HG03039 (cell line): ENCODE measurements at regions not wholly inside any gene's neighbourhood (a gene's known extent, or its start where the extent isn't known, plus 50 kb on each side); places are given as distances from the start of the nearest gene placed in this dataset.
"Not testable (repeated sequence)": the region's sequence is repeated elsewhere in the genome, so short reads cannot be mapped to it uniquely, and the experiment has no call there.

Source experiments
- ATAC-seq: cut with Tn5 transposase; IDR thresholded peaks from one replicate; pipeline ENCODE4 v1.9.1; 2021; ENCODE audit warnings: mild to moderate bottlenecking, moderate library complexity; ENCODE audit not compliant: unreplicated experiment

DNA sequence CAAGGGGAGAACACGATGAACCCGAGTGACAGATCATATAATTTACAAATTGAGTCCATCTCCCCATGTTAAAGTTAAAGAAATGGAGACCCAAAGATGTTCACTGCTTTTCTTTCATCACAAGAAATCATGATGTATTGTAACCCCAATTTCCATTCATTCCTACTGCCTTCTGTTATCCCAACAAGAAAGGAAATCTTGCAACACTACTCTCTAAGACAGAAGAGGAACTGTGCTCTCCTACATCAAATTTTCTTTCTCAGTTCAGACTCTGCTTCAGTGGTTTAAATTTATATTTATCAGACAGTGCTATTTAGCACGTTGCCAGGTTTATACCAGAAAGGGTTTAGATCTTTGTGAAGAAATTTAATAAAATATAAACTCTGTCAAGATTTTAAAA lies 83.8 kb upstream of the RASA1 start:
- no peak for ATAC-seq

DNA sequence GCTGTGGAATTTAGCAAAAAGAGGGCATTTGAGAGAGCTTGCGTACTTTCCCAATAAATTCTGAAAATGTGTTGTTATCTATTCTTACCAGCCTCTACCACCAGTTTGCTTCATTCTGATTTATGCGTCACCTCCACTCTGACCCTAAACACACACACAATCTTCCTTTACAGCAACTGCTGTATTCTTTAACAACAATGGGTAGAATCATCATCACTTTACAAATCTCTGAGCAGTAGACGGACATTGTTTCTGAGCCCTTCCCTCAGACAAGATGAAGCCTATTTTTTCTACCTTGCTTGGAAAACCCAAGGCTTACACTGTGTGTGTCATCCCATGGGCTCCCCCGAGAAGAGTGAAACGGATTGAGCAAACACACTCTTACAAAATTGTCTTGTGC lies 83.1 kb upstream of the RASA1 start:
- ATAC-seq: no peak

DNA sequence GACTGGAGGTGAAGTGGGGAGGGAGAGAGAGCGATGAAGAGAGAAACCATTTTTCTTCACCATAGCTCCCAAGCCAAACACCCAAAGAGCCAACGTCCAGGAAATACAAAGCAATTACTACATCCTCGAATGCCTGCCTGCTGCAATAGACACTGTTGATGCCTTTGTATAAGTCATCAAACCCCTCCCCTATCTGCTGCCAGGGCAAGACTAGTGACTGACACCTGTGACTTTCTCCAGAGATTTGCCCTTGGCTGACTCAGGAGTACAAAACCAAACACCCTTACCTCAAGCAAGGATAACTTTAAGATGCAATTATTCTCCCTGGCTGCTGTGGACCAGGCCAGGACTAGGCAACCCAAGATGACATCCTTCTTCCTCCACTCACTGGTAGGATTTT lies 81.8 kb upstream of the RASA1 start:
- no peak for ATAC-seq

DNA sequence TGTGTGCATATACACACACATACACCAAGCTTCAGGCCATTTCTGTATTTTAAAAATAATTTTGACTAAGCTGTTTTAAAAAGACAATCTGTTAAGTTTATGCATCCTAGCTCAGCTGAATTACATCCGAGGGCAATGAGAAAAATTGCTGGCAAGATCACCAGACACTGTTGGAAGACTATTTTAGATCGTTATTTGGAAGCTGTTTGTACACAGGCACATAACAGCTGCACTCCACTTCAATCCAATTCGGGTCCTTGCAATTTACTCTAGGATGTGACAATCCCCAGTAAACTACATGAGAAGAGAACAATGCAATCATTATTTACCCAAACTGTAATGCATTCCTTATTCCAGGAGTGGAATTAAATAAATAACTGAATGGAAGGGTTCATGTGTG lies 79.3 kb upstream of the RASA1 start:
- no peak for ATAC-seq

DNA sequence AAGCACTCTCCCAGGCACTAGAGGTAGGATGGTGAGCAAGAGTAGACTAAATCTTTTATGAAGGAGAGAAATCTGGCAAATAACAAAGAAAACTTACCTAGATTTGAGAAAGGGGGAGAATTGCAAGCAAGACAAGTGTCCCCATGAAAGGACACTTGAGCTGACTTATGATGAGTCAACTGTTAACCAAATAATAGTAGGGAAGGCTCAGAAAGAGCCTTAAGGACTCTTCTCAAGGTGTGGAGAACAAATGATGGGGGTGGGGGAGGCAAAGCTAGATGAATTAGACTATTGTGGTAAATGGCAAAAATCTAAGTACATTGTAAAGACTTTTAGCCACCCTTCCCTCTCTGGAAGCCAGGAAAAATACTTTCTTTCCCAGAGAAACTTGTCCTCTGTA lies 77.6 kb upstream of the RASA1 start:
- no peak for ATAC-seq

DNA sequence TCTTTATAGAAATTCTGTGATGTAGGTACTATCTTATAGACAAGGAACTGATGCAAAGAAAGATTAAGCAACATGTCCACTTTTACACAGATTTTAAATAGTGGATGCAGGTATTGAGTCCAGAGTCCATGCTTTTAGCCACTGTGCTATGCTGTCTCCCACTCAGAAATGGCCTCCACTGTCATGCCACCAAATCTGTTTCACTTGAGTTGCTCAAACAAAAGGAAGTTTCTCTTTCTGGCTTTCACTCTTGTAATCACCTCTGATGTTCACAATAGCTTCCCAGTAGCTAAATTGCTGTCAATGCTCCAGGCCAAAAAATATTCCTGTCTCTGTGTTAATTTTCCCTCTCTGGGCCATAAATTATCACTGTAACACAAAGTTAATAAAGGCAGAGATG lies 77.0 kb upstream of the RASA1 start:
- peak; percentile 55 for ATAC-seq

DNA sequence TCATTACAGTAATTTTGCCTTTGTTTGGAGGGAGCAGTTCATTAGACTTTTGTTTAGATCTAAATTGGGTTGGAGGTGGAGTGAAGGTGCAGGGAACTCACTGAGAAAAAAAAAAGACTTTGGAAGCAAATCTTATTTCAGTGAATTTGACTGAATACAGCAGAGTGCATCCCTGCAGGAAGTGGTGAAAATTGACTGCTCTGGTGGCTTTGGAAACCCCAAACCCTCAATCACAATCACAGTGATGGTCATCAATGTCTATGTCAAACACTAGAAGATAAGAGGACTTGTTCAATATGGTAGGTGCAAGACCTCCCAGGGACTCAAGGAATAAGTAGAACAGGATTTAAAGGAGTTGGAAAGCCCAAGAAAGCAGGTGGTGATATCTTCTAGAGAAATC lies 76.0 kb upstream of the RASA1 start:
- ATAC-seq: no peak

DNA sequence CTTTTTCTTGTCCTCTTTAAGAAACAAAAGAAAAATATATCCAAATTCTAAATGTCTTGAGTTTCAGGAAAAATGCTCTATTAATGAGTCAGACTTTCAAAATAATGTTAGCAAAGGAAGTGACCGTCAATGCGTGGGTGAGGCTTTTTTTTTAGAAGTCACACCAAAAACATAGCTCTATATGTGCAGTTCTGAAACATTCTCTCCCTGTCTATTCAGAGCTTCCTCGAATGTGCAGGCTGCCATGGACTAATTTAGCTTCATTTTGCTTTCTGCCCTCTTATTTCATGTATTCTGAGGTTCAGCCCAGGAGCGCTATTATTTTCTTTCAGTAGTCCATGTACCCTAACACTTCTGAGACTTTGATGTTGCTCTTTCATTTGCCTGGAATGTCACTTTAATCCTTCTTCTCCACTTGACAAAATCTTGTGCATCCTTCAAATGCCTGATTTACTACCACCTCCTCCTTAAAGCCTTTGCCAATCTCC lies 72.5 kb upstream of the RASA1 start:
- ATAC-seq: peak; percentile 63

DNA sequence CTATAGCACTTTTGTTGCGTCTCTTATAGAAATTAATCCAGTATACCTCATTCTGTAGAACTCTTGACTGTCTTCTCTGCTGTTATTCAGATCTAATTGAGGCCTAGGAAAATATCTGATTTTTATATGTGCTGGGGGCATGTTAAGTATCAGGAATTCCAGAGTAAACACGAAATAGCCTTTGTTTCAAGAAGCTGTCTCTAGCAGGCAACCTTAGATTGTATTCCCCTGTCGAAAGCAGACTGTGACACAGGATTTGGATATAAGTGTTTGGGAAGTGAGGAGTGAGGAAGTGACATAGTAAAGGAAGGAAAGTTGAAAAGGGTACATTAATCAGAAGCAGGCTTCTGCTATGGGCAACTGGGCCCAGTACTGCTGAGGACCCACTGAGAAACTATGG lies 72.1 kb upstream of the RASA1 start:
- no peak for ATAC-seq

DNA sequence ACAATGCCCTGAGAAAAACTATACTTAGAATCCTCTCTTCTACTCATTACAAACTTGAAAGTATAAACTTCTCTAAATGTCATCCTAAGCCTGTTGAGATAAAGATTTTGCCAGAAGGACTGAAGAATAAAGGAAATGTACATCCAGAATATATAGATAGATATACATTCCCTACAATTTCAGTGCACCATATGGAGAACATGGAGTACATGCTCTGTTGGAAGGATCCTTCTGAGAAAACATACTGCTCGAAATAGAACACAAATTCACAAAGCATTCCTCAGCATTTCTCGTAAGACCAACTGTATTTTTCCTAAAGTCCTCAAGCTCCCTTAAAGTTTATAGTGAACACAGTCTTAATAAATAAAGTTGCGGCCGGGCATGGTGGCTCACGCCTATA lies 69.7 kb upstream of the RASA1 start:
- no peak for ATAC-seq

DNA sequence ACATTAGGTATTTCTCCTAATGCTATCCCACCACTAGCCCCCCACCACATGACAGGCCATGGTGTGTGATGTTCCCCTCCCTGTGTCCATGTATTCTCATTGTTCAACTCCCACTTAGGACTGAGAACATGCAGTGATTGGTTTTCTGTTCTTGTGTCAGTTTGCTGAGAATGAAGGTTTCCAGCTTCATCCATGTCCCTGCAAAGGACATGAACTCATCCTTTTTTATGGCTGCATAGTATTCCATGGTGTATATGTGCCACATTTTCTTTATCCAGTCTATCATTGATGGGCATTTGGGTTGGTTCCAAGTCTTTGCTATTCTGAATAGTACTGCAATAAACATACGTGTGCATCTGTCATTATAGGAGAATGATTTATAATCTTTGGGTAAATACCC lies 68.4 kb upstream of the RASA1 start:
- ATAC-seq: not testable (repeated sequence)

DNA sequence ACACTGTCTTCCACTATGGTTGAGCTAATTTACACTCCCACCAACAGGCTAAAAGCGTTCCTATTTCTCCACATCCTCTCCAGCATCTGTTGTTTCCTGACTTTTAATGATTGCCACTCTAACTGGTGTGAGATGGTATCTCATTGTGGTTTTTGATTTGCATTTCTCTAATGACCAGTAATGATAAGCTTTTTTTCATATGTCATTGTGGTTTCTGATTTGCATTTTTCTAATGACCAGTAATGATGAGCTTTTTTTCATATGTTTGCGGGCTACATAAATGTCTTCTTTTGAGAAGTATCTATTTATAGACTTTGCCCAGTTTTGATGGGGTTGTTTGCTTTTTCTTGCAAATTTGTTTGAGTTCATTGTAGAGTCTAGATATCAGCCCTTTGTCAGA lies 68.0 kb upstream of the RASA1 start:
- not testable (repeated sequence) for ATAC-seq

DNA sequence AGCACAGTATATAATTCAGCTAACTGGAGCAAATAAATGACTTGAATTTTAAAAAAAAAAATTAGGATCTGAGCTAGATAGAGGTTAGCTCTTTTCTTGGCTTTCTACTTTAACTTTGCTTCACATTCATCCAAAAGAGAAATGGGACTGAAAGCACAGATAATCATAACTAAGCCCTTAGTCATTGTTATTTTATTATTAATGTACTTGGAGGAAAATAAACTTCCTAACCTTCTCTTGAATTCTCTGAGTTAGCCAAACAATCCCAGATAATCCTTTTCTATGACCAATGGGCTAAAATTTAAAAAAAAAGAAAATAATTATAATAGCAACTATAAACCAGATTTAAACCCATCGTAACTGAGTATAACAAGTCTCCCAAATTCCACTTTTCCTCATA lies 57.6 kb upstream of the RASA1 start:
- ATAC-seq: no peak

DNA sequence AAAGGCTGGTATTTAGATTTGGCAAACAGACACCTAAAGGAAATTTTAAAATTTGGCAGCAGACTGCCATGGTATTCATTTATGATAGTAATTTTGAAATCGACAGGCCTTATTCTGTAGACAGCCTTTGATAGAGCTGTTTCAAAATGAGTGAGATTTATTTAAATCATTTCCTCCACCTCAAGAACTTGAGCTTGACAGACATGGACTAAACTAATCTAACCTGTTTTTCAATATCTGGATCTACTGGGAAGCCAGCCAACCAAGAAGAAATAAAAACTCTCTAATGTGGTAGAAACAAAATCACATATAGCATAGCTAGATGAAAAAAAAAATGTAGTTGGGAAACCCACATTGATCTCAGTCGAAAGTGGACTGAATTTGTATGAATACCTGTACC lies 56.9 kb upstream of the RASA1 start:
- ATAC-seq: no peak

DNA sequence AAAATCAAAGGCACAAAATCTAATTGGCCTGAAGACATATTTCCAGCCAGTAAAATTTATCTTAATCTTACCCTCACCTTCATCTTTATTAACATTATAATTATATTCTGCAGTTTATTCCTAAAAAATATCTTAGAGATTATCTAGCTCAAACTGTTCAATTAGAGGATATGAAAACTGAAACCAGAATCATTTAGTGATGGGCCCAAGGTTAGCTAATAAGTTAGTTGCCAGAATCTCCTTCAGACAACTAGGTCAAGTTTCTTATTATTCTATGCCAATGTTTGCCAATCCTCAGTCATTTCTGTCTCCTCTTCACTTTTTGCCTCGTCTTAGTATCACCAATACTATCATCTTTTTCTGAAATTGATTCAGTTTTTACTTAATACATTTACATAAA lies 56.0 kb upstream of the RASA1 start:
- no peak for ATAC-seq

DNA sequence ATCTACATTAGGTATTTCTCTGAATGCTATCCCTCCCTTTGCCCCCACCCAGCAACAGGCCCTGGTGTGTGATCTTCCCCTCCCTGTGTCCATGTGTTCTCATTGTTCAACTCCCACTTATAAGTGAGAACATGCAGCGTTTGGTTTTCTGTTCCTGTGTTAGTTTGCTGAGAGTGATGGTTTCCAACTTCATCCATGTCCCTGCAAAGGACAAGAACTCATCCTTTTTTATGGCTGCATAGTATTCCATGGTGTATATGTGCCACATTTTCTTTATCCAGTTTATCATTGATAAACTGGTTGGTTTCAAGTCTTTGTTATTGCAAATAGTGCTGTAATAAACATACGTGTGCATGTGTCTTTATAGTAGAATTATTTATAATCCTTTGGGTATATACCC lies 55.5 kb upstream of the RASA1 start:
- ATAC-seq: not testable (repeated sequence)

DNA sequence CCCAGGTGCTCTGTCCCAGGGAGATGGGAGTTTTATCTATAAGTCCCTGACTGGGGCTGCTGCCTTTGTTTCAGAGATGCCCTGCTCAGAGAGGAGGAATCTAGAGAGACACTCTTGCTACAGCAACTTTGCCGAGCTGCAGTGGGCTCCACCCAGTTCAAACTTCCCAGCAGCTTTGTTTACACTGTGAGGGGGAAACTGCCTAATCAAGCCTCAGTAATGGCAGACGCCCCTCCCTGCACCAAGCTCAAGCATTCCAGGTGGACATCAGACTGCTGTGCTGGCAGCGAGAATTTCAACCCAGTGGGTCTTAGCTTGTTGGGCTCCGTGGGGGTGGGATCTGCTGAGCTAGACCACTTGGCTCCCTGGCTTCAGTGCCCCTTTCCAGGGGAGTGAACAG lies 50.2 kb upstream of the RASA1 start:
- ATAC-seq: not testable (repeated sequence)
